Activated CD4-positive, alpha-beta T cell treated with anti-CD3 and anti-CD28 coated beads for 36 hours (primary cell): ENCODE measurements at regions not wholly inside any gene's neighbourhood (a gene's known extent, or its start where the extent isn't known, plus 50 kb on each side); places are given as distances from the start of the nearest gene placed in this dataset.
"Not testable (repeated sequence)": the region's sequence is repeated elsewhere in the genome, so short reads cannot be mapped to it uniquely, and the experiment has no call there.

Experiments
- ATAC-seq: fragments of 200-7000 bp; cut with Tn5 transposase; one replicate; pipeline ENCODE4 v1.10.0; 2021; ENCODE audit warnings: mild to moderate bottlenecking, moderate library complexity
- CTCF ChIA-PET: fragments of 350-600 bp; sonication (Branson Sonifier 250); formaldehyde crosslinking; loops from one replicate; lab custom pipeline; 2021; ENCODE audit warnings: antibody characterized with exemption; lab: Charles Lee
- POLR2A ChIA-PET: fragments of 350-600 bp; sonication (Branson Sonifier 250); formaldehyde crosslinking; loops from one replicate; lab custom pipeline; 2021; ENCODE audit warnings: antibody characterized with exemption, inconsistent platforms; lab: Charles Lee
- DNase-seq: peaks from one replicate; pipeline ENCODE4 v3.0.0-alpha.2; 2020
- H3K27ac Mint-ChIP-seq: one replicate; pipeline ENCODE4 v1.8.0; 2021; ENCODE audit warnings: mixed read lengths
- H3K27me3 Mint-ChIP-seq: one replicate; pipeline ENCODE4 v1.8.0; 2021; ENCODE audit warnings: mixed read lengths
- H3K36me3 Mint-ChIP-seq: one replicate; pipeline ENCODE4 v1.8.0; 2021; ENCODE audit warnings: low read depth, mixed read lengths
- H3K4me1 Mint-ChIP-seq: one replicate; pipeline ENCODE4 v1.8.0; 2021; ENCODE audit warnings: mixed read lengths
- H3K4me3 Mint-ChIP-seq: one replicate; pipeline ENCODE4 v1.8.0; 2021; ENCODE audit warnings: mild to moderate bottlenecking, moderate library complexity, mixed read lengths
- H3K9me3 Mint-ChIP-seq: one replicate; pipeline ENCODE4 v1.8.0; 2021; ENCODE audit warnings: low read depth, mixed read lengths
- intact Hi-C, 2 experiments: fragments of 100-400 bp; cut with DNase I in 1 of 2; cut with micrococcal nuclease in 1 of 2; formaldehyde crosslinking; loops; one replicate each; pipeline versions ENCODE4 v1.14.2 to v1.15.1; 2022 to 2024; cut with DNase I, micrococcal nuclease

DNA sequence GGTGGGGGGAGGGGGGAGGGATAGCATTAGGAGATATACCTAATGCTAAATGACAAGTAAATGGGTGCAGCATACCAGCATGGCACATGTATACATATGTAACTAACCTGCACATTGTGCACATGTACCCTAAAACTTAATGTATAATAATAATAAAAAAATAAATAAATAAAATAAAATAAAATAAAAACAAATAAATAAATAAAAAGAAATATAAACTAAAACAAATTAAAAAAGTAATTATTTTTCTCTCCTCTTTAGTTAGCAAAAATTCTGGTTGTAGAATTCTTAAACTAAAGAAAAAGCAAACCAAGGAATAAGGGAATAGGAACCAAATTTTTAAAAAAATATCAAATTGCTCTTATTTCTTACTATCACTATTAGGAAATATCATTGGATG lies 267.3 kb downstream of the CCER1 start:
- H3K4me1 Mint-ChIP-seq, CTCF ChIA-PET, H3K27me3 Mint-ChIP-seq, intact Hi-C loops, H3K9me3 Mint-ChIP-seq, DNase-seq, H3K4me3 Mint-ChIP-seq, ATAC-seq, H3K36me3 Mint-ChIP-seq, H3K27ac Mint-ChIP-seq, POLR2A ChIA-PET: not testable (repeated sequence)

DNA sequence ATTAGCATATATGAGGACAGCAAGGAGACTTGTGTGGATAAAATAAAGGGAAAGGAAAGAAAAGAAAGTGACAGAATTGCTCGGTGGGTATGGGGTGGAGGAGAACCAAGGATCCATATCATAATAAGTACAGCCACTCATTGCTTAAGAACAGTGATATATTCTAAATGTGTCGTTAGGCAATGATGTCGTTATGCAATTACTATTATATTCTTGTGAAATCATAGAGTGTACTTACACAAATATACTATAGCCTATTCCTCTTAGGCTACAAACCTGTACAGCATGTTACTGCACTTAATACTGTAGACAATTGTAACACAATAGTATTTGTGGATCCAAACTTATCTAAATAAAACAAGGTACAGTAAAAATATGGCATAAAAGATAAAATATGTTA lies 271.1 kb downstream of the CCER1 start:
- Mint-ChIP-seq H3K27me3 (no peaks in the 10 kb centered on the region), H3K9me3 (no peaks in the 10 kb centered on the region), H3K4me1 (no peaks in the 10 kb centered on the region), H3K4me3 (no peak overlapping the region), H3K27ac (no peak overlapping the region), H3K36me3 (no peaks in the 10 kb centered on the region)
- CTCF ChIA-PET = interaction anchor here (0.9 kb wide), 1 partner anchor 11 kb away, joined by 4 read pairs; no protein-coding TSS in a partner anchor
- intact Hi-C loops = no loop called here
- ATAC-seq = no peak
- no peak for DNase-seq
- POLR2A ChIA-PET = no interaction called here

DNA sequence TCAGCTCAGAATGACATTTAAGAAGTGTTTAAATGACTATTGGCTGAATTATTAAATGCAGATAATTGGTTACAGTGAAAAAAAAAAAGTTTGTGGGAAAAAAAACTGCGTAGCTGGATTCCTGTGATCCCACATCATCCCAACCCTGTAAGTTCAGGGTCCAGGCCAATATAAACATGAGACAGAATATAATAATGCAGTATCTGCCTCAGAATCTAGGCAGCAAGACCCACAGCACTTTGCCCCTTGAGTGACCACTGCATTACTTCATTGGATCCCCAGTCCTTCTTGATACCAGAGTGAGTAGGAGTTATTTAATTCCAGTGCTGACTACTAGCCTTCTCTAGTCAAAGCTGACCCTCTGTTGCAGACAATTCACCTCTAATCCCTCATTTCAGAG lies 272.6 kb downstream of the CCER1 start:
- Mint-ChIP-seq H3K4me3 (no peak overlapping the region), H3K27me3 (no peaks in the 10 kb centered on the region), H3K9me3 (no peaks in the 10 kb centered on the region), H3K27ac (no peak overlapping the region), H3K4me1 (no peaks in the 10 kb centered on the region), H3K36me3 (no peaks in the 10 kb centered on the region)
- CTCF ChIA-PET = no interaction called here
- POLR2A ChIA-PET = no interaction called here
- DNase-seq (no peak), ATAC-seq (no peak)
- intact Hi-C loops = no loop called here

DNA sequence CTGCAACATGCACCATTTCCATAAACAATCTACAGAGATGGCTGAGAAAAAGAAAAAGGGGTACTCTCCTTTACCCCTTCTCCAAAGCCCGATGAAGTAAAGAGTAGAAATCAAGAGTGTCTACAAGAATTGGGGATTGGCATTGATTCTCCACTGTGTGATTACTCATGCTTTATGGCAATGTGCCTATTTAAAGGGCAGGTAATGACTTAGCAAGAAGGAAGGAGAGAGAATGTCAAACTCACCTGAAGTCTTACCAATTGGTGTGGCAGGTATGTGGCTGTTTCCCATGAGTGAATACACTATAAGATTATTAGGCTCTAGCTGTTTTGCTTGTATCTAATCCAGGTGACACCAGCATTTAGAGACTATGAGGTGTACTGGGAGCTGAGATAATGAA lies 275.3 kb downstream of the CCER1 start:
- Mint-ChIP-seq H3K27ac (no peak overlapping the region), H3K4me3 (no peak overlapping the region), H3K4me1 (no peaks in the 10 kb centered on the region), H3K27me3 (no peaks in the 10 kb centered on the region), H3K36me3 (no peaks in the 10 kb centered on the region), H3K9me3 (no peaks in the 10 kb centered on the region)
- intact Hi-C loops = no loop called here
- ATAC-seq (no peak), DNase-seq (no peak)
- POLR2A ChIA-PET = no interaction called here
- CTCF ChIA-PET = no interaction called here

DNA sequence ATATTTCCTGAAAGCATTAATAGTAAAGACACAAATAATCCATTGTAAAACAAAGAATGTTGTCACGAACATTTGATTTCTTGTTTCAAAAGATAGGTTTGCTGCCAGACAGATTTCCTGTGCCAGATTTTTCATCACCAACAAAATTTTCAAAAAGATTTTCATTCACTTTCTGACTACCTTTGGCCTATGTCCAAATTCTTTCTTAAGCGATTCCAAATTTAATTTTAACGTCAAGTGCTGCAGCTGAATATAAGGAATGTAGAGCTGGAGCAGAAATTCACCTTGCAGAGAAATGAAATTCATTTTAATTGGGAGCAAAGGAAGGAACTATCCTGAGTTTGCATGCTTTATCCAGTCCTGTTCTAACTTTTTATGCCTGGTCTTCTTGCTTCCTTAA lies 277.4 kb downstream of the CCER1 start:
- intact Hi-C loops = no loop called here
- H3K27me3 Mint-ChIP-seq = no peaks in the 10 kb centered on the region
- H3K36me3 Mint-ChIP-seq = no peaks in the 10 kb centered on the region
- DNase-seq = no peak
- POLR2A ChIA-PET = no interaction called here
- no peak for ATAC-seq
- H3K4me1 Mint-ChIP-seq = no peaks in the 10 kb centered on the region
- CTCF ChIA-PET = no interaction called here
- no peak overlapping the region for H3K27ac Mint-ChIP-seq
- no peak overlapping the region for H3K4me3 Mint-ChIP-seq
- H3K9me3 Mint-ChIP-seq = no peaks in the 10 kb centered on the region

DNA sequence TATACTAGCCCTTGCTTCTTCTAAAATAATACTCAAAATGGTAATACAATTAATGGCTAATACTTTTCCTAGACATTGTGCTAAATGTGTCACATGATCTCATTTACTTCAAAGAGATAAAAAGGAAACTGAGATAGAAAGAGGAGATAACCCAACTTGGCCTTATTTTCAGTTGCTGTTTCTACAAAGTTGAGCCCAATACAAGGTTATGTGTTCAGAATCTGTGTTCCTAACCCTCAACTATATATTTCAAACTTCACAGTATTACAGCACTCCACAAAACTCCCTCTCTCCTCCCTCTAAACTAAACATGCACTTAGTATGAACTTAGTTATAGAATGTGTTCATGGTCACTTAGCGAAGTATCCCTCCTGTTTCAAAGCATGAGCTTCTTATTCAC lies 277.9 kb downstream of the CCER1 start:
- H3K4me3 Mint-ChIP-seq = no peak overlapping the region
- CTCF ChIA-PET = no interaction called here

DNA sequence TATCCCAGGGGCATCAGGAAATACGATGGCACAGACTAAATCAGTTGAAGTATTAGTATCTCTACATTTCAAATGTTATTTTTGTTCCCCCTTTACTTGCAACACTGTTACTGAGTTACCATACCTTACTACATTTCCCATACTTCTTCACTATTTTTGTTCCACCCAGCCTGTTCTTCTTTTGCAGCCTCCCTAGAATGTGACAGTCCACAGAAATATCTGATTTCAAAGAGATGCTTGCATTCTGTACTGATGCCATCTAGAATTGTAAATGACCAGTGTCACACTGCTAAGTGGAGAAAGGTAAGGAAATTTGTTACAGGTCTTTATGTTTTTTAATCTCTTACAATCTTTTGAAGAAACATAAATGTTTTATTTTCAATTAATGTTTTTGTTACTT lies 279.9 kb downstream of the CCER1 start:
- intact Hi-C loops = no loop called here
- H3K27me3 Mint-ChIP-seq = no peaks in the 10 kb centered on the region
- H3K9me3 Mint-ChIP-seq = no peaks in the 10 kb centered on the region
- H3K36me3 Mint-ChIP-seq = no peaks in the 10 kb centered on the region
- H3K27ac Mint-ChIP-seq = no peak overlapping the region
- no peaks in the 10 kb centered on the region for H3K4me1 Mint-ChIP-seq
- no peak for ATAC-seq
- POLR2A ChIA-PET = no interaction called here
- H3K4me3 Mint-ChIP-seq = no peak overlapping the region
- DNase-seq = no peak
- CTCF ChIA-PET = no interaction called here

More for the DNA sequence above, 277.9 kb downstream of the CCER1 start:
- H3K36me3 Mint-ChIP-seq = no peaks in the 10 kb centered on the region
- H3K4me1 Mint-ChIP-seq = no peaks in the 10 kb centered on the region
- POLR2A ChIA-PET = no interaction called here
- no peaks in the 10 kb centered on the region for H3K9me3 Mint-ChIP-seq
- ATAC-seq (no peak), DNase-seq (no peak)
- intact Hi-C loops = no loop called here
- no peak overlapping the region for H3K27ac Mint-ChIP-seq
- H3K27me3 Mint-ChIP-seq = no peaks in the 10 kb centered on the region

DNA sequence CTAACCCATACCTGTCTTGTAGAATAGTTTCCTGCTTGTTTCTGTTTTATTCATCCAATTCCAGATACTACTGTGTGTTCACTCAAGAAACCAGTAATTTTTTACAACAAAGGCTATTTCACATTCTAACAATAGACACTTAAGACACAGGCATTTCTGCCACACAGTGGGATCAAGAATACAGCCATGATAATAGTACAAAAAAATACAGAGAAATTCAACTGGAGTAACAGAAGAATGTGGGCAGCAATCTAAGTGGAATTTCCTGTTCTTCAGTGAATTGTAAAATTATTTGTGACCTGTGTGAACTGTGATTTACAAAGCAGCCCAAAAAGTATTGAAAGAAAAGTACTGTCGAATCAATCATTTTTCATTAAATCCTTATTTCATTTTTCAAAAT lies 282.9 kb downstream of the CCER1 start:
- CTCF ChIA-PET = no interaction called here
- H3K36me3 Mint-ChIP-seq = no peaks in the 10 kb centered on the region
- ATAC-seq (no peak), DNase-seq (no peak)
- H3K27ac Mint-ChIP-seq = no peak overlapping the region
- H3K27me3 Mint-ChIP-seq = no peaks in the 10 kb centered on the region
- H3K4me3 Mint-ChIP-seq = no peak overlapping the region
- POLR2A ChIA-PET = no interaction called here
- H3K4me1 Mint-ChIP-seq = no peaks in the 10 kb centered on the region
- H3K9me3 Mint-ChIP-seq = no peaks in the 10 kb centered on the region
- intact Hi-C loops = no loop called here

DNA sequence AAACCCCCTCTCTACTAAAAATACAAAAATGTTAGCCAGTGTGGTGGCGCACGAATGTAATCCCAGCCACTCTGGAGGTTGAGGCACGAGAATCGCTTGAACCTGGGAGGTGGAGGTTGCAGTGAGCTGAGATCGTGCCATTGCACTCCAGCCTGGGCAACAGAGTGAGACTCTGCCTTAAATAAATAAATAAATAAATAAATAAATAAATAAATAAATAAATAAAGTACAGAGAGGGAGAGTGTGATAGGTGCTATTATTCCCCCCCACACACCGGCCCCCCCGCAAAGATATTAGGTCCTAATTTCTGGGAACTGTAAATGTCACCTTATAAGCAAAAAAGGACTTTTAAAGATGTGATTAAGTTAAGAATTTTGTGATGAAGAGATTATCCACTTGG lies 291.0 kb downstream of the CCER1 start:
- POLR2A ChIA-PET, H3K4me3 Mint-ChIP-seq, H3K27me3 Mint-ChIP-seq, CTCF ChIA-PET, H3K9me3 Mint-ChIP-seq, DNase-seq, intact Hi-C loops, H3K4me1 Mint-ChIP-seq, ATAC-seq, H3K36me3 Mint-ChIP-seq, H3K27ac Mint-ChIP-seq: not testable (repeated sequence)

DNA sequence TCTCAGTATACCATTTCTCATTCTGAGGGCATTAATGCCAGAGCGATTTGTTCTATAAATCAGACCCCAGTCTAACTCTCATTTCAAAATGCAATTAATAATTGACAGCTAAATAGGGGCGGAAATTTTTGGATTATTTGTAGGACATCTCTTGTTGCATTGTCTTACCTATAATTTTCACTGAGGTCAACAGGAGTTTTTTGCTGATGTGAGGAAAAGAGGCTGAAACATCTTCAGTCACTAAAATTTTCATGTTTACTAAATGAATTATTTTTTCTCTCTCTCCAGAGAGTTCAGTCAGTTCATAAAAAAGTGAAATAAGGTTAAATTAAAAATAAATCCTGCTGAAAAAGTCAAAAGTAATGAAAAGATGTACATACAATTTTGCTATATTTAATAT lies 295.9 kb downstream of the CCER1 start:
- H3K4me1 Mint-ChIP-seq = no peaks in the 10 kb centered on the region
- POLR2A ChIA-PET = no interaction called here
- no peak overlapping the region for H3K27ac Mint-ChIP-seq
- CTCF ChIA-PET = interaction anchor here (0.7 kb wide), 1 partner anchor 241 kb away, joined by 3 read pairs; no protein-coding TSS in a partner anchor
- no peaks in the 10 kb centered on the region for H3K9me3 Mint-ChIP-seq
- DNase-seq (no peak), ATAC-seq (no peak)
- intact Hi-C loops = no loop called here
- no peaks in the 10 kb centered on the region for H3K36me3 Mint-ChIP-seq
- no peak overlapping the region for H3K4me3 Mint-ChIP-seq
- no peaks in the 10 kb centered on the region for H3K27me3 Mint-ChIP-seq

DNA sequence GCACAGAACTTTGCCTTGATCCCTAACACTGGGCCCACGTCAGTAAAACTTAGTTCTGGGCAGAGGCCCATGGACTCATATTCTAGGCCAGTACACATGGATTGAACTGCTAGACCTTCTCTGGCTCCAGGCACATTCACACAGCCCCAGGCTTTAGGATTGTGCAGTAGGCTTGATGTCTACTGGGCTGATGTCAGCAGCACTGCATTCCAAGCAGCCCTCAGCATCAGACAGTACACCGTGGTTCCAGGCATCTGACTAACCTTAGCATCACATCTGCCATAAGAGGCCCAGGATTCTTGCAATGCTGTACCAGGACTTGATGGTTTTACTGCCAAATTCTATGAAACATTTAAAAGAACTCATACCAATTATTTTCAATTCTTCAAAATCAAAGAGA lies 301.9 kb downstream of the CCER1 start:
- DNase-seq = no peak
- H3K27ac Mint-ChIP-seq = no peak overlapping the region
- intact Hi-C loops = no loop called here
- no peak for ATAC-seq
- H3K36me3 Mint-ChIP-seq = no peaks in the 10 kb centered on the region
- POLR2A ChIA-PET = no interaction called here
- no peaks in the 10 kb centered on the region for H3K9me3 Mint-ChIP-seq
- CTCF ChIA-PET = interaction anchor here (1.3 kb wide), 1 partner anchor 10 kb away, joined by 3 read pairs; no protein-coding TSS in a partner anchor
- peaks cover 2% of the 10 kb centered on the region for H3K27me3 Mint-ChIP-seq
- H3K4me1 Mint-ChIP-seq = no peaks in the 10 kb centered on the region
- no peak overlapping the region for H3K4me3 Mint-ChIP-seq

DNA sequence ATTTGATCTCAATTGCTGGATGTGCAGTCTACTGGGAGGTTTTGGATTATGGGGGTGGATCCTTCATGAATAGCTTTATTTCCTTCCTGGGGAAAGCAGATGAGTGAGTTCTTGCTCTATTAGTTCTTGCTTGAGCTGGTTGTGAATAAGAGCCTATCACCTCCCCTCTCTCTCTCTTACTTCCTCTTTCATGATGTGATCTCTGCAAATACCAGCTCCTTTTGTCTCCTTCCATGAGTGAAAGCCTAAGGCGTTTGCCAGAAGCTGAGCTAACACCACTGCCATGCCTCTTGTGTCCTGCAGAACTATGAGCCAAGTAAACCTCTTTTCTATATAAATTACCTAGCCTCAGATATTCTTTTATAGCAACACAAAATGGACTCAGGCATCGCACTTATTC lies 302.7 kb downstream of the CCER1 start:
- peaks cover 2% of the 10 kb centered on the region for H3K27me3 Mint-ChIP-seq
- POLR2A ChIA-PET = no interaction called here
- no peak overlapping the region for H3K4me3 Mint-ChIP-seq

DNA sequence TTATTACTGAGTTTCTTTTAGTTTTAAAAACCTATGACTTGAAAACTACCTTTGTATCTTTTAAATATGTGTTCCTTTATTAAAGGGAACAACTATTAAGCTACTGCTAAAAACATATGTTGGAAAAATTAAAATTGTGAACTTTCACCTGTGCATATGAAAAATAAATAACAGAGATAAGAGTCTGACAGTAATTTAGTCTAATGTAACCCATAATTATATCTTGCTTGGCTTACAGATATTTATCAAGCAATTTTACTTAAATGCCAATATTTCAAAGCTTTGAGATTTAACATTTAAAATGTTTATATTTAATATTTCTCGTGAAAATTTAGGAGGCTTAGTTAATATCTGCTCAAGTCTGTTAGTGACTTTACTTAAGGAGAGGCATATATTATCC lies 309.8 kb downstream of the CCER1 start:
- POLR2A ChIA-PET = no interaction called here

More for the DNA sequence above, 302.7 kb downstream of the CCER1 start:
- DNase-seq (no peak), ATAC-seq (no peak)
- Mint-ChIP-seq H3K4me1 (no peaks in the 10 kb centered on the region), H3K9me3 (no peaks in the 10 kb centered on the region), H3K27ac (no peak overlapping the region), H3K36me3 (no peaks in the 10 kb centered on the region)
- intact Hi-C loops = no loop called here
- CTCF ChIA-PET = no interaction called here

More for the DNA sequence above, 309.8 kb downstream of the CCER1 start:
- Mint-ChIP-seq H3K27ac (no peak overlapping the region), H3K36me3 (no peaks in the 10 kb centered on the region), H3K9me3 (no peaks in the 10 kb centered on the region), H3K27me3 (no peaks in the 10 kb centered on the region), H3K4me1 (no peaks in the 10 kb centered on the region), H3K4me3 (no peak overlapping the region)
- DNase-seq (no peak), ATAC-seq (no peak)
- intact Hi-C loops = no loop called here
- CTCF ChIA-PET = no interaction called here
